ENCODE measurements at regions not wholly inside any gene's neighbourhood (a gene's known extent, or its start where the extent isn't known, plus 50 kb on each side); places are given as distances from the start of the nearest gene placed in this dataset.

DNA sequence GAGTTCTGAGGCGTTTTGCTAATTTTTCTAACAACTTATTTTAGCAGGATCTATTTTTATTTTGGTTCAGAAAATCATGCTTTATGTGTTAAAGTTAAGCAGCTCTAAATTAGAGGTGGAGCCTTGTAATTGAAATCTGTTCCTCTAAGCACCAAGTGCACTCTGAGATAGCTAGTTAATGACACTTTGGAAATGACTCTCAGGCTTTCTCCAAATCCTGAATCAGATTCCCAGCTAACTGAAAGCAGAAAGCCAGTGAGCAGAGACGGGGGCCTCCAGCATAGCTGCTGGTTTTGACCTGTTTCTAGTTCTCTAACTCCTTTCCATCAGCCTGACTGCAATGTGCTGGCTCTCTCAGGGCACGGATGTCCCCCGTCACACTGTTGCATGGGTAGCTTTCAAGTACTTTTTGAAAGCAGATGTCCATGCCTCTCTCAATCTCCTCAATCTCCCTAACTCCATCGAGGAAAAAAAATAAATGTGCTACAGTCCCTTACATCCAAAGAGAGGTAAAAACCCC is 326.5 kb downstream of the SATB2 start:
- TF ChIP-seq, protein P1, sequence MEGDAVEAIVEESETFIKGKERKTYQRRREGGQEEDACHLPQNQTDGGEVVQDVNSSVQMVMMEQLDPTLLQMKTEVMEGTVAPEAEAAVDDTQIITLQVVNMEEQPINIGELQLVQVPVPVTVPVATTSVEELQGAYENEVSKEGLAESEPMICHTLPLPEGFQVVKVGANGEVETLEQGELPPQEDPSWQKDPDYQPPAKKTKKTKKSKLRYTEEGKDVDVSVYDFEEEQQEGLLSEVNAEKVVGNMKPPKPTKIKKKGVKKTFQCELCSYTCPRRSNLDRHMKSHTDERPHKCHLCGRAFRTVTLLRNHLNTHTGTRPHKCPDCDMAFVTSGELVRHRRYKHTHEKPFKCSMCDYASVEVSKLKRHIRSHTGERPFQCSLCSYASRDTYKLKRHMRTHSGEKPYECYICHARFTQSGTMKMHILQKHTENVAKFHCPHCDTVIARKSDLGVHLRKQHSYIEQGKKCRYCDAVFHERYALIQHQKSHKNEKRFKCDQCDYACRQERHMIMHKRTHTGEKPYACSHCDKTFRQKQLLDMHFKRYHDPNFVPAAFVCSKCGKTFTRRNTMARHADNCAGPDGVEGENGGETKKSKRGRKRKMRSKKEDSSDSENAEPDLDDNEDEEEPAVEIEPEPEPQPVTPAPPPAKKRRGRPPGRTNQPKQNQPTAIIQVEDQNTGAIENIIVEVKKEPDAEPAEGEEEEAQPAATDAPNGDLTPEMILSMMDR (IDR thresholded peaks at IDR 0.05), result no peak
- no peak for TF ChIP-seq POLR2A (IDR thresholded peaks at IDR 0.05)
